Non-pigmented ciliary epithelial cell (primary cell): ENCODE measurements at regions not wholly inside any gene's neighbourhood (a gene's known extent, or its start where the extent isn't known, plus 50 kb on each side); places are given as distances from the start of the nearest gene placed in this dataset.

Experiments
- DNase-seq: peaks from one replicate; pipeline ENCODE4 v3.0.0-alpha.2; 2010; ENCODE audit warnings: low read depth

- DNase-seq = no peak
Observed at GRCh38 chr3:168514252-168514651, 418.5 kb upstream of the GOLIM4 start.

DNA sequence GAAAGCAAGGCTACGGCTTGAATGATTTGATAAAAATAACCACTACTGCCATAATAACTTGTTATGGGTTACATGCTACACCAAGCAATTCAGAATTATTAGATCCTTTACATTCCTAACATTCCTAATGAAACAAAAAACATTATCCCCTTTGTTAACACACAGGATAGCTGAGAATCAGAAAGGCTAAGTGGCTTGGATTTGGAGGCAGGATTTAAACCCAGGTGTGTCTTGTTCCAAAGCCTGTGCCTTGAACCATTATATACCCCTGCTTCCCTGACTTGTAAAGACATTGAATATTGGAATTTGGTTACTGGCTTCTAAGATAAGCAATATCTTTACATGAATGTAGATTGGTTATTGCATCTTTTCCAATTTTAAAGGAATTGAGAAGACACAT is 417.1 kb upstream of the GOLIM4 start:
- DNase-seq = no peak

- DNase-seq = peak; percentile 1
Observed at GRCh38 chr3:168511428-168512014, 415.8 kb upstream of the GOLIM4 start.

DNA sequence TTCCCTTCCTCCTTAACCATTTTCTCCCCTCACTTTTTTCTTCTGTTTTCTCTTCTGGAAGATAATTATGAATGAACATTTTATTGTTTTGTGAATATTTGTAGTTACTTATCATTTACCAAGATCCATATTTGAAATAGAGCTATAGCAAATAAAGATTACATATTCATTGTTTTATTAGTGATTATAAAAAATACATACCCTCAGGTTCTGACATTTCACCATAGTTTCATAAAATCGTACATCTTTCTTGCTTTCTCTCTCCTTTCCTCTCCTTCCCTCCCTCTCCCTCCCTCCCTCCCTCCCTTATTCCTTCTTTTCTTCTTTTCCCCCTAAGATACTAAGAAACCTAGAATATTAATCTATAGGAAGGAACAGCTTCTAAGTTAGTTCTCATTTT is 410.9 kb upstream of the GOLIM4 start:
- DNase-seq = no peak

GRCh38 chr3:168501570-168501969 is 405.8 kb upstream of the GOLIM4 start:
- DNase-seq = no peak

DNA sequence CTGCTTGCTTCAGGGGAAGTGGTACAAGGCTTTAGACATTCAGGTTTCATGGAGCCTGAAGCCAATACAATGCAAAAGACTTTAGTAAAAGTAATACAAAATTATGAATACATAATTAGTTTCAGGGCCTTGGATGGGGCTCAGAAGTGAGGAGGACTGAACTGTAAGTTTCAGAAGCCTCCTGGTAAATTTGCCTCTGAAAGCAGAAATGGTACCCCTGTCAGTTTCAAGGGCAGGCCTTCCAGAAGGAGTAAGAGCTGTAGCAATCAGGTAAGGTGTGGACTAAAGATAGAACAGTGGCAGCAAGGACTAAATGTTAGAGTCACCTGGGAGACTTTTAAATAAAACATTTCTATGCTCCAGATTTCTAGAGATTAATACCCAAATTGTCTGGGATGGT is 402.5 kb upstream of the GOLIM4 start:
- no peak for DNase-seq

- no peak for DNase-seq
Observed at GRCh38 chr3:168497741-168498140, 402.0 kb upstream of the GOLIM4 start.

- no peak for DNase-seq
Observed at GRCh38 chr3:168497183-168497582, 401.5 kb upstream of the GOLIM4 start.

GRCh38 chr3:168495932-168496331 is 400.2 kb upstream of the GOLIM4 start:
- no peak for DNase-seq

- DNase-seq = no peak
Observed at GRCh38 chr3:168495270-168495669, 399.5 kb upstream of the GOLIM4 start.

DNA sequence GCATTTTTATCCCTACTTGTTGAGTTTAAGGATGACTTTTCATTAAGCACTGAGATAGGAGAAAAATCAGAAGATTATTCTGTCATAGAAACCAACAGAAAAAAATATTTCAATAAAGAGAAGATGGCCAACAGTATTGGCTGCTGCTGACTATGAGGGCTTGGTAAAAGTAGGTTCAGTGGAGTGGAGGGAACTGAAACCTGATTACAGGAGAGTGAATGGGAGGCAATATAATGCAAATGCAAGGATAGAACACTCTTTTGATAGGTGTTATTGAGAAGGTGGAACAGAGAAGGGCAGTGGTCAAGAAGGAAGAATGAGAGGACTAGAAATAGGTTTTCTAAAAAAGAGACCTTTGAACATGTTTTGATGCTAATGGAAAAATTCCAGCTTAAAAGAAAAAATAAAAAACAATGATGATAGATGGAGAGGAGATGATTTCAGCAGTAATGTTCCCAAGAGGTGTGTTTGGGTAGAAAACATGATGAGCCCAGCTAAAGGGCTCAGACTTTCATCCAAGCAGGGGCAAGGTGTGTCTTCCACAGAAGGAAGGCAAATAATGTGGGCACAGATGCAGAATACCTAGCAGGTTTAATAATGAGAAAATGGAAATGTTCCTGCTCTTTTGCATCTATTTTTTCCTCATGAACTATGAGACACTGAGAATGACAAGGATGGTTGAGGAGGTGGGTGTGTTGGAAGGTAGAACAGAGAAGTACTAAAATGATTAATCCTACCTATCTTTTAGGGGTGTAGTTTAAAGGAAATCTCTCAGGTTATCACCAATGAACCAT is 397.9 kb upstream of the GOLIM4 start:
- no peak for DNase-seq

- DNase-seq = no peak
Observed at GRCh38 chr3:168490981-168491380, 395.3 kb upstream of the GOLIM4 start.

GRCh38 chr3:168489301-168489700 is 393.6 kb upstream of the GOLIM4 start:
- no peak for DNase-seq

DNA sequence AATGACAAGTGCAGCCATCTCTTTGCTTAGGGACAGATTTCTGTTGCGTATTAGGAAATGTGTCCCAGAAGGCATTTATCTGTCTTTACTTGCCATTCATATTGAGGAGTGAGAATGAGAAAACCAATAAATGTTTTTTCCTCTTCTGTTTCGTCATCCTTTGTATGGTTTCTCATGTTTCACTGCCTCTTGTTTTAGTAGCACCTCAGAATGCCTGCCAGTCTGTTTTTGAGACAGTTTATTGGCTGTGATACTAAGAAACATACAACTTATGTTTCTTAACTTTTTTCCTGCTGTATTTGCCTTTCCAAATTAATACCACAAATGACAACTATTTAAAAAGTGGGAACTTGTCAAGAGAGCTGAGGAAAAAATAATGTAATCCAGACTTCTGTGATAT is 390.2 kb upstream of the GOLIM4 start:
- no peak for DNase-seq

GRCh38 chr3:168476360-168476980 is 380.7 kb upstream of the GOLIM4 start:
- no peak for DNase-seq

DNA sequence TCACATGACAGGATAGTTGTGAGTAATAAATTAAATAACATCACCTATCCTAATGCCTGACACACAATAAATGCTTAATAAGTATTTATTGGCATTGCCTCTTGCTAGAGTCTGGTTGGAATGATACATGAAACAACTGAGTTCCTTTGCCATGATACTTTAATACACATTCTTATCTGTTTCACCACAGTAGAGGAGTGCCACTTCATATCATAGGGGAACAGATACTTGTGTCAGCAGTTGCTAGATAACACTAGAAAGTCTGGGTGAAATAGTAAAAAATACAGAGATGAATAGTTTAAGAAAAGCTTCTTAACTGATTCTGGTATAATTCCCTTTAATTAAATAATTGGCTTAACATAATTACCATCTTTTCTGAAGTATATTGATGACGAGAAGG is 380.0 kb upstream of the GOLIM4 start:
- no peak for DNase-seq

- no peak for DNase-seq
Observed at GRCh38 chr3:168473334-168473890, 377.7 kb upstream of the GOLIM4 start.

GRCh38 chr3:168472783-168473182 is 377.1 kb upstream of the GOLIM4 start:
- no peak for DNase-seq

DNA sequence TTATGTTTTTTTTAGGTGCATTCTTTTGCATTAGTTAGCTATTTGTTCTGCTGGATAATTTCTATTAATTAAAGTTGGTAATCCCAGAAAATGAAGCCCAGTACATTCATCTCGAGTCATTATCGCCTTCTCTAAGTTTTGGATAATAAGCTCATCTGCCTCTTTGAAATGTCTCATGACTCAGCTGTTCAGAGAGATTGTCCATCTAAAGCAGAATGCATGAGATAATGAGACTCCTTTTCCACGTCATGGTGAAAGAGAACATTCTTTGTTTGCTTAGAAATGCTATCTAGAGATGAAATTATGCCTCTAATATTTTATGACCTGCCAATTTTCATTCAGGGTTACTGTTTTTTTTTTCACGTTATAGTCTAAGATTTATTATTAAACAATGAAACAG is 374.7 kb upstream of the GOLIM4 start:
- DNase-seq = no peak

DNA sequence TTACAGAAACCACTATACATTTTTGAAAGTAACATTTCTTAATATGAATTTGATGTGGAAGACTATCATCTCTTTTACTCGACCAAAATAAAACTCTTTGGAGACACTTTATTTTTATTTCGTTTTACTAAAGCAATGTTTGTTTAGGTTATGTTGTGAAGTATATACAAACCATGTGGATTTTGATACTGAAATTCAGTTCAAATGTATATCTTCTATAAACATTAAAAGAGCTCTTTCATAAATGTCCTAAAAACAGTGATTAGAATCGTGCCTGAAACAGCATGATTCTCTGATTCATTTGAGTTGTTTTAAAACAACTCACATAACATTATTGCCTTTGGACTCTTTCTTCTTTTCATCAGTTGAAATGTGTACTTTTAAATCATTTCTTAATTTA is 373.7 kb upstream of the GOLIM4 start:
- DNase-seq = no peak

- DNase-seq = peak; percentile 11
Observed at GRCh38 chr3:168467115-168467714, 371.5 kb upstream of the GOLIM4 start.

DNA sequence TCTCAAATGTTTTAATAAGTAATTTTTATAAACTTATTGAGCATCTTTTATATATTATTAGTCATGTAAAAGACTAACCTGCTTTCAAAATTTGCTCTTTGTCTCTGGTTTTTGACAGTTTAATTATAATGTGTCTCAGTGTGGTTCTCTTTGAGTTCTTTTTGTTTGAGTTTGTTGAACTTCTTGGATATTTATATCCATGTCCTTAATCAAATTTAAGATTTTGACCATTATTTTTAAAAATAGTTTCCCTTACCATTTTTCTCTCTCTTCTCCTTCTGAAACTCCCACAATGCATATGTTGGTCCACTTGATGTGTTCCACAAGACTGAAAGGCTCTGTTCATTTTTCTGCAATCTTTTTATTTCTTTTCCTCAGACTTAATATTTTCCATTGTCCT is 366.1 kb upstream of the GOLIM4 start:
- DNase-seq = no peak
